Neural progenitor cell (in vitro differentiated cells): ENCODE measurements at regions not wholly inside any gene's neighbourhood (a gene's known extent, or its start where the extent isn't known, plus 50 kb on each side); places are given as distances from the start of the nearest gene placed in this dataset.
"Not testable (repeated sequence)": the region's sequence is repeated elsewhere in the genome, so short reads cannot be mapped to it uniquely, and the experiment has no call there.

Source experiments
- DNase-seq: peaks from one replicate; pipeline ENCODE4 v3.0.0-alpha.2; 2016; ENCODE audit warnings: low spot score
- H2AFZ ChIP-seq: fragments of 200-600 bp; sonication (generic); replicated peaks from 2 replicates; pipeline ENCODE4 v1.6.1; 2016; ENCODE audit warnings: antibody characterized with exemption
- H3F3A ChIP-seq: fragments of 200-600 bp; sonication (generic); 2 replicates; pipeline ENCODE4 v1.6.1; 2016; ENCODE audit warnings: antibody characterized with exemption, low read depth
- H3K27ac ChIP-seq: fragments of 200-600 bp; sonication (generic); 2 replicates; pipeline ENCODE4 v1.5.1; 2016; ENCODE audit warnings: mild to moderate bottlenecking
- H3K27me3 ChIP-seq: fragments of 200-600 bp; sonication (generic); 2 replicates; pipeline ENCODE4 v1.6.1; 2016; ENCODE audit warnings: mild to moderate bottlenecking, moderate library complexity
- H3K36me3 ChIP-seq: fragments of 200-600 bp; sonication (generic); 2 replicates; pipeline ENCODE4 v1.5.1; 2016
- H3K4me1 ChIP-seq: fragments of 200-600 bp; sonication (generic); 2 replicates; pipeline ENCODE4 v1.6.1; 2016; ENCODE audit warnings: mixed run types
- H3K4me2 ChIP-seq: fragments of 200-600 bp; sonication (generic); 2 replicates; pipeline ENCODE4 v1.6.1; 2016
- H3K4me3 ChIP-seq: fragments of 200-600 bp; sonication (generic); 2 replicates; pipeline ENCODE4 v1.5.1; 2016
- H3K79me2 ChIP-seq: fragments of 200-600 bp; sonication (generic); 2 replicates; pipeline ENCODE4 v1.6.1; 2016; ENCODE audit warnings: low read depth
- H3K9ac ChIP-seq: fragments of 200-600 bp; sonication (generic); 2 replicates; pipeline ENCODE4 v1.6.1; 2016
- H3K9me3 ChIP-seq: fragments of 200-600 bp; sonication (generic); 2 replicates; pipeline ENCODE4 v1.5.1; 2016; ENCODE audit warnings: low read depth
- H4K20me1 ChIP-seq: fragments of 200-600 bp; sonication (generic); 2 replicates; pipeline ENCODE4 v1.6.1; 2016; ENCODE audit warnings: low read depth
- H3K27ac Mint-ChIP-seq: 3 replicates; pipeline ENCODE4 v1.8.0; 2021; ENCODE audit warnings: mixed read lengths
- H3K27me3 Mint-ChIP-seq: 2 replicates; pipeline ENCODE4 v1.8.0; 2022; ENCODE audit warnings: low read depth, mild to moderate bottlenecking, inconsistent platforms, moderate library complexity, mixed read lengths; ENCODE audit not compliant: insufficient read depth
- H3K36me3 Mint-ChIP-seq: 3 replicates; pipeline ENCODE4 v1.8.0; 2021; ENCODE audit warnings: mixed read lengths
- H3K4me1 Mint-ChIP-seq: 3 replicates; pipeline ENCODE4 v1.8.0; 2021; ENCODE audit warnings: mixed read lengths
- H3K4me3 Mint-ChIP-seq: 3 replicates; pipeline ENCODE4 v1.8.0; 2021; ENCODE audit warnings: mild to moderate bottlenecking, moderate library complexity, mixed read lengths
- H3K9me3 Mint-ChIP-seq: 3 replicates; pipeline ENCODE4 v1.8.0; 2020; ENCODE audit warnings: mixed read lengths
- EZH2 ChIP-seq: fragments of 200-600 bp; sonication (generic); IDR thresholded peaks from 2 replicates; pipeline ENCODE4 v1.6.1; 2017; ENCODE audit warnings: antibody characterized with exemption, mild to moderate bottlenecking, moderate library complexity
- EZH2phosphoT487 ChIP-seq: fragments of 200-600 bp; sonication (generic); IDR thresholded peaks from 2 replicates; pipeline ENCODE4 v1.6.1; 2017; ENCODE audit warnings: antibody characterized with exemption
- TF ChIP-seq, protein P1 (sequence below): fragments of 200-600 bp; sonication (generic); IDR thresholded peaks from 2 replicates; pipeline ENCODE4 v1.5.1; 2017; ENCODE audit warnings: antibody characterized with exemption, mild to moderate bottlenecking

DNA sequence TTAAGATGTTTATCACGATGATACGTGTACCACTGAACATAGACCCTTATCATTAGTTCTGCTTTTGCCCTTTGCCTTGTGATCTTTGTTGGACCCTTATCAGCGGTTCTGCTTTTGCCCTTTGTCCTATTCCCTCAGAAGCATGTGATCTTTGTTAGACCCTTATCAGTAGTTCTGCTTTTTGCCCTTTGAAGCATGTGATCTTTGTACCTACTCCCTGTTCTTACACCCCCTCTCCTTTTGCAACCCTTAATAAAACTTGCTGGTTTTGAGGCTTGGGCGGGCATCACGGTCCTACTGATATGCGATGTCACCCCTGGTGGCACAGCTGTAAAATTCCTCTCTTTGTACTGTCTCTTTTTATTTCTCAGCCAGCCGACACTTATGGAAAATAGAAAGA lies 117.0 kb downstream of the SDHAF3 start:
- H3K36me3 Mint-ChIP-seq, H4K20me1 ChIP-seq, H3K9me3 ChIP-seq, H3K27ac ChIP-seq, H3K4me1 Mint-ChIP-seq, H3K27me3 Mint-ChIP-seq, H3K4me3 ChIP-seq, H3K27ac Mint-ChIP-seq, H3K36me3 ChIP-seq, DNase-seq, H3K9ac ChIP-seq, H3K4me2 ChIP-seq, H2AFZ ChIP-seq, H3K27me3 ChIP-seq, H3K4me1 ChIP-seq, H3K4me3 Mint-ChIP-seq, H3F3A ChIP-seq, H3K79me2 ChIP-seq: not testable (repeated sequence)
- peaks cover 25% of the 10 kb centered on the region for H3K9me3 Mint-ChIP-seq

DNA sequence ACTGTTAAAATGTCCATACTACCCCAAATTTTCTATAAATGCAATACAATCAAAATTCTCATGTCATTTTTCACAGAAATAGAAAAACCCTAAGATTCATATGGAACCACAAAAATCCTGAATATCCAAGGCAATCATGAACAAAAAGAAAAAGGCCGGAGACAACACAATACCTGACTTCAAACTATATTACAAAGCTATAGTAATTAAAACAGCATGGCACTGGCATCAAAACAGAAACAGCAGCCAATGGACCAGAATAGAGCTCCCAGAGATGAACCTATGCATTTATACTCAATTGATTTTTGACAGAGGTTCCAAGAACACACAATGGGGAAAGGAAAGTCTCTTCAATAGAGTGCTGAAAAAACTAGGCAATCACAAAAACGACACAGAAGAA lies 128.8 kb downstream of the SDHAF3 start:
- Mint-ChIP-seq H3K27me3 (no peaks in the 10 kb centered on the region), H3K9me3 (peaks cover 12% of the 10 kb centered on the region), H3K4me1 (no peaks in the 10 kb centered on the region), H3K4me3 (no peak overlapping the region), H3K27ac (no peak overlapping the region), H3K36me3 (no peaks in the 10 kb centered on the region)
- Histone ChIP-seq H3K27me3 (no peaks in the 10 kb centered on the region), H3K79me2 (no peaks in the 10 kb centered on the region), H4K20me1 (no peaks in the 10 kb centered on the region), H3K4me2 (no peak overlapping the region), H3K9ac (no peak overlapping the region), H3K36me3 (no peaks in the 10 kb centered on the region), H3K27ac (no peak overlapping the region), H3K4me3 (no peak overlapping the region), H3F3A (no peaks in the 10 kb centered on the region), H3K4me1 (peaks cover 2% of the 10 kb centered on the region), H3K9me3 (no peaks in the 10 kb centered on the region), H2AFZ (no peak overlapping the region)
- no peak for DNase-seq
- TF ChIP-seq EZH2 (no peak), EZH2phosphoT487 (no peak)
- TF ChIP-seq, protein P1, sequence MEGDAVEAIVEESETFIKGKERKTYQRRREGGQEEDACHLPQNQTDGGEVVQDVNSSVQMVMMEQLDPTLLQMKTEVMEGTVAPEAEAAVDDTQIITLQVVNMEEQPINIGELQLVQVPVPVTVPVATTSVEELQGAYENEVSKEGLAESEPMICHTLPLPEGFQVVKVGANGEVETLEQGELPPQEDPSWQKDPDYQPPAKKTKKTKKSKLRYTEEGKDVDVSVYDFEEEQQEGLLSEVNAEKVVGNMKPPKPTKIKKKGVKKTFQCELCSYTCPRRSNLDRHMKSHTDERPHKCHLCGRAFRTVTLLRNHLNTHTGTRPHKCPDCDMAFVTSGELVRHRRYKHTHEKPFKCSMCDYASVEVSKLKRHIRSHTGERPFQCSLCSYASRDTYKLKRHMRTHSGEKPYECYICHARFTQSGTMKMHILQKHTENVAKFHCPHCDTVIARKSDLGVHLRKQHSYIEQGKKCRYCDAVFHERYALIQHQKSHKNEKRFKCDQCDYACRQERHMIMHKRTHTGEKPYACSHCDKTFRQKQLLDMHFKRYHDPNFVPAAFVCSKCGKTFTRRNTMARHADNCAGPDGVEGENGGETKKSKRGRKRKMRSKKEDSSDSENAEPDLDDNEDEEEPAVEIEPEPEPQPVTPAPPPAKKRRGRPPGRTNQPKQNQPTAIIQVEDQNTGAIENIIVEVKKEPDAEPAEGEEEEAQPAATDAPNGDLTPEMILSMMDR = no peak

DNA sequence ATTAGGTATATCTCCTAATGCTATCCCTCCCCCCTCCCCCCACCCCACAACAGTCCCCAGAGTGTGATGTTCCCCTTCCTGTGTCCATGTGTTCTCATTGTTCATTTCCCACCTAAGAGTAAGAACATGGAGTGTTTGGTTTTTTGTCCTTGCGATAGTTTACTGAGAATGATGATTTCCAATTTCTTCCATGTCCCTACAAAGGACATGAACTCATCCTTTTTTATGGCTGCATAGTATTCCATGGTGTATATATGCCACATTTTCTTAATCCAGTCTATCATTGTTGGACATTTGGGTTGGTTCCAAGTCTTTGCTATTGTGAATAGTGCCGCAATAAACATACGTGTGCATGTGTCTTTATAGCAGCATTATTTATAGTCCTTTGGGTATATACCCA lies 140.7 kb downstream of the SDHAF3 start:
- H3F3A ChIP-seq, H3K79me2 ChIP-seq, H3K27ac Mint-ChIP-seq, H3K9me3 Mint-ChIP-seq, H3K4me1 ChIP-seq, H3K4me3 Mint-ChIP-seq, H3K9me3 ChIP-seq, H3K4me2 ChIP-seq, H2AFZ ChIP-seq, H3K27me3 ChIP-seq, DNase-seq, H3K27ac ChIP-seq, H4K20me1 ChIP-seq, H3K4me3 ChIP-seq, H3K36me3 ChIP-seq, H3K27me3 Mint-ChIP-seq, H3K36me3 Mint-ChIP-seq, H3K9ac ChIP-seq, H3K4me1 Mint-ChIP-seq: not testable (repeated sequence)

DNA sequence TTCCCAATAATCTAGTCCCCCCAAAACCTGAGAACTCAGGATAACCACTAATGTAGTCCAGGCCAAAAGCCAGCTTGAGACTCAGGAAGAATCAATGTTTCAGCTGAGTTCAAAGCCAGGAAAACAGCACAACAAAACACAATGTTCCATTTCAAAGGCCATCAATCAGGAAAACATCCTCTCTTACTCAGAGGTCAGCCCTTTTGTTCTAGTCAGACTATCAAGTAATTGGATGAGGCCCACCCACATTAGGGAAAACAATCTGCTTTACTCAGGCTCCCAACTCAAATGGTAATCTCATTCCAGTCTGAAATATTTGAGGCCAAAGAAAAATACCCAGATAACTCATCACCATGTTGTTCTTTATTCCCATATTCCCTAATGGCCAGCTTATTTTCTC lies 152.2 kb downstream of the SDHAF3 start:
- Mint-ChIP-seq H3K36me3 (no peaks in the 10 kb centered on the region), H3K9me3 (peaks cover 2% of the 10 kb centered on the region), H3K27me3 (peaks cover 2% of the 10 kb centered on the region), H3K4me1 (no peaks in the 10 kb centered on the region), H3K4me3 (no peak overlapping the region), H3K27ac (no peak overlapping the region)
- H3K4me3 ChIP-seq = no peak overlapping the region
- TF ChIP-seq EZH2phosphoT487 (no peak), EZH2 (no peak)
- TF ChIP-seq, protein P1 = no peak
- H3K27me3 ChIP-seq = no peaks in the 10 kb centered on the region
- H3K36me3 ChIP-seq = no peaks in the 10 kb centered on the region
- H3K9ac ChIP-seq = no peak overlapping the region
- no peaks in the 10 kb centered on the region for H3F3A ChIP-seq
- H3K9me3 ChIP-seq = no peaks in the 10 kb centered on the region
- peak; percentile 20 for DNase-seq
- H3K27ac ChIP-seq = no peak overlapping the region
- H2AFZ ChIP-seq = no peak overlapping the region
- no peaks in the 10 kb centered on the region for H4K20me1 ChIP-seq
- no peaks in the 10 kb centered on the region for H3K79me2 ChIP-seq
- no peaks in the 10 kb centered on the region for H3K4me1 ChIP-seq
- no peak overlapping the region for H3K4me2 ChIP-seq
